Omental fat pad (tissue), 3 donors: ENCODE measurements at regions not wholly inside any gene's neighbourhood (a gene's known extent, or its start where the extent isn't known, plus 50 kb on each side); places are given as distances from the start of the nearest gene placed in this dataset.
"Not testable (repeated sequence)": the region's sequence is repeated elsewhere in the genome, so short reads cannot be mapped to it uniquely, and the experiment has no call there.

ENCODE experiments used
- ATAC-seq: fragments of 150-250 bp; one replicate; pipeline ENCODE4 v1.9.1; 2016; ENCODE audit warnings: mild to moderate bottlenecking, moderate library complexity; ENCODE audit not compliant: low FRiP score
- DNase-seq: peaks from one replicate; pipeline ENCODE4 v3.0.0-alpha.2; 2019; ENCODE audit warnings: low spot score
- CTCF ChIP-seq, 3 donors: fragments of 450-650 bp; IDR thresholded peaks; one replicate each; pipeline ENCODE4 v1.5.1; 2016 to 2017; ENCODE audit warnings: antibody characterized with exemption in 3 of 3, mild to moderate bottlenecking in 3 of 3, moderate library complexity in 2 of 3

- ATAC-seq: no peak
- DNase-seq: no peak
- TF ChIP-seq CTCF (IDR thresholded peaks at IDR 0.05): no peak
Observed at GRCh38 chr2:67896076-67896475, 166.7 kb downstream of the C1D start.

GRCh38 chr2:67896476-67896875 lies 166.3 kb downstream of the C1D start:
- ATAC-seq (no peak), DNase-seq (no peak)
- TF ChIP-seq CTCF (IDR thresholded peaks at IDR 0.05): no peak

- no peak for TF ChIP-seq CTCF (IDR thresholded peaks at IDR 0.05)
- DNase-seq: no peak
- ATAC-seq: no peak
Observed at GRCh38 chr2:67898595-67898994, 164.2 kb downstream of the C1D start.

- no peak for TF ChIP-seq CTCF (IDR thresholded peaks at IDR 0.05)
- no peak for ATAC-seq
- no peak for DNase-seq
Observed at GRCh38 chr2:67899187-67899586, 163.6 kb downstream of the C1D start.

GRCh38 chr2:67900826-67901225 lies 162.0 kb downstream of the C1D start:
- TF ChIP-seq CTCF (IDR thresholded peaks at IDR 0.05): no peak
- ATAC-seq: no peak
- DNase-seq: no peak

- ATAC-seq (no peak), DNase-seq (no peak)
- no peak for TF ChIP-seq CTCF (IDR thresholded peaks at IDR 0.05)
Observed at GRCh38 chr2:67904566-67904965, 158.2 kb downstream of the C1D start.

- no peak for ATAC-seq
- no peak for TF ChIP-seq CTCF (IDR thresholded peaks at IDR 0.05)
Observed at GRCh38 chr2:67904966-67905365, 157.8 kb downstream of the C1D start.

GRCh38 chr2:67906547-67906946 lies 156.3 kb downstream of the C1D start:
- not testable (repeated sequence) for ATAC-seq, DNase-seq

More at GRCh38 chr2:67904966-67905365, 157.8 kb downstream of the C1D start:
- DNase-seq: no peak
